ENCODE measurements at regions not wholly inside any gene's neighbourhood (a gene's known extent, or its start where the extent isn't known, plus 50 kb on each side); places are given as distances from the start of the nearest gene placed in this dataset.

GRCh38 chr3:194224471-194225417 lies 88.8 kb downstream of the HES1 start:
- H3K4me1 ChIP-seq (ENCODE audit: control insufficient read depth, insufficient read depth, low read length), result no peaks in the 10 kb centered on the region
- H3K27ac ChIP-seq (ENCODE audit: extremely low read depth, low read depth, low read length), result no peak overlapping the region
- no peak for TF ChIP-seq ZNF561 (tag by site-specific recombination; IDR thresholded peaks at IDR 0.05; ENCODE audit: borderline replicate concordance)
- no peak for TF ChIP-seq ZNF18 (tag by site-specific recombination; IDR thresholded peaks at IDR 0.05)
- no peak for TF ChIP-seq ZNF645 (tag by site-specific recombination; IDR thresholded peaks at IDR 0.05)
- TF ChIP-seq HOXD13 (CRISPR knock-in tag; IDR thresholded peaks at IDR 0.05; ENCODE audit: borderline replicate concordance), result no peak
- no peak for TF ChIP-seq ZNF26 (tag by site-specific recombination; IDR thresholded peaks at IDR 0.05)
- no peak for TF ChIP-seq ZNF138 (tag by site-specific recombination; IDR thresholded peaks at IDR 0.05; ENCODE audit: borderline replicate concordance)
- TF ChIP-seq ZNF629 (tag by site-specific recombination; IDR thresholded peaks at IDR 0.05), result no peak
- no peak for TF ChIP-seq GLIS1 (tag by site-specific recombination; IDR thresholded peaks at IDR 0.05)
- ChIA-PET POLR2A (no interaction called here), CTCF (no interaction called here)
- no peak overlapping the region for H3K4me3 ChIP-seq (ENCODE audit: low read depth, low read length)
- no peaks in the 10 kb centered on the region for H3K36me3 ChIP-seq (ENCODE audit: control insufficient read depth in 2 of 2, insufficient read depth in 1 of 2, low read length in 2 of 2)
- no peaks in the 10 kb centered on the region for H3K9me3 ChIP-seq (ENCODE audit: control insufficient read depth, insufficient read depth, low read depth, low read length)

- ChIA-PET CTCF (no interaction called here), POLR2A (no interaction called here)
- no peak overlapping the region for H3K27ac ChIP-seq (ENCODE audit: extremely low read depth, low read depth, low read length)
- H3K4me1 ChIP-seq (ENCODE audit: control insufficient read depth, insufficient read depth, low read length), result no peaks in the 10 kb centered on the region
- H3K9me3 ChIP-seq (ENCODE audit: control insufficient read depth, insufficient read depth, low read depth, low read length), result no peaks in the 10 kb centered on the region
- H3K4me3 ChIP-seq (ENCODE audit: low read depth, low read length), result no peak overlapping the region
- no peaks in the 10 kb centered on the region for H3K36me3 ChIP-seq (ENCODE audit: control insufficient read depth in 2 of 2, insufficient read depth in 1 of 2, low read length in 2 of 2)
- no peak for TF ChIP-seq ZNF692 (tag by site-specific recombination; IDR thresholded peaks at IDR 0.05)
- no peak for TF ChIP-seq IKZF3 (tag by site-specific recombination; IDR thresholded peaks at IDR 0.05)
- no peak for TF ChIP-seq ZNF26 (tag by site-specific recombination; IDR thresholded peaks at IDR 0.05)
- TF ChIP-seq ZNF423 (tag by site-specific recombination; IDR thresholded peaks at IDR 0.05), result no peak
- TF ChIP-seq SALL2 (tag by site-specific recombination; IDR thresholded peaks at IDR 0.05; ENCODE audit: borderline replicate concordance), result no peak
- no peak for TF ChIP-seq PRDM10 (tag by site-specific recombination; IDR thresholded peaks at IDR 0.05)
- no peak for TF ChIP-seq ZFHX2 (tag by site-specific recombination; conservative IDR thresholded peaks at IDR 0.05)
- TF ChIP-seq ZNF174 (tag by site-specific recombination; IDR thresholded peaks at IDR 0.05), result no peak
- no peak for TF ChIP-seq ZNF623 (tag by site-specific recombination; IDR thresholded peaks at IDR 0.05)
- no peak for TF ChIP-seq ZNF660 (tag by site-specific recombination; IDR thresholded peaks at IDR 0.05)
- no peak for TF ChIP-seq ZNF555 (tag by site-specific recombination; conservative IDR thresholded peaks at IDR 0.05)
- no peak for TF ChIP-seq PRDM6 (tag by site-specific recombination; IDR thresholded peaks at IDR 0.05)
Observed at GRCh38 chr3:194225418-194225812, 89.5 kb downstream of the HES1 start.
